AG04449 (cell line): ENCODE measurements at regions not wholly inside any gene's neighbourhood (a gene's known extent, or its start where the extent isn't known, plus 50 kb on each side); places are given as distances from the start of the nearest gene placed in this dataset.

Experiments
- CTCF ChIA-PET: fragments of 350-600 bp; formaldehyde crosslinking; extraction: SDS; loops from one replicate; lab custom pipeline; 2021; ENCODE audit warnings: antibody characterized with exemption; lab: Yijun Ruan, JAX
- POLR2A ChIA-PET: fragments of 400-600, 350-600 bp; formaldehyde crosslinking; extraction: SDS; loops from one replicate; lab custom pipeline; 2020; ENCODE audit warnings: antibody characterized with exemption, inconsistent platforms; lab: Yijun Ruan, JAX
- DNase-seq: peaks from one replicate; pipeline ENCODE4 v3.0.0-alpha.2; 2010; ENCODE audit warnings: low read depth, low spot score
- H3K4me3 ChIP-seq: 2 replicates; pipeline ENCODE4 v1.5.1; 2011; ENCODE audit warnings: low read depth, mild to moderate bottlenecking, control low read depth, low read length
- TF ChIP-seq, protein P1 (sequence below): IDR thresholded peaks from one replicate; pipeline ENCODE4 v1.5.1; 2011; ENCODE audit warnings: mild to moderate bottlenecking, moderate library complexity, low read length, control low read depth, inconsistent platforms; ENCODE audit not compliant: insufficient read depth; ENCODE audit errors: missing control alignments

DNA sequence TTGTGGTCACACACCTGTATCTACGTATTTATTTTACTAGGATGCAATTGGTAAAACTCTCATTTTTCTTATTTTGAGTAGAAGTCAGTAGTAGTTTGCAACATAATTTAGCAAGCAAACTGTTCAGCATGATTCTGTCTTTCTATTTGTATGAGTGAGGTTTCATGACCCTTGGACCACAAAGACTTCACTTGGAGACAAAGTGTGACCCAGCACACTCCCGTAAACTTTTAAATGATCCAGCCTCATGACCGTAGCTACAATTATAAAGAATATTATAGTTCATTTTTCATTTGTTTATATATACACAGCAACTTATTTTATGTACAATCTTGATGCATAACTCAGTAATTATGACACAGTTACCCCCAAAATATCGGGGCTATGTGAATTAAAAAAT, 86.5 kb downstream of the ERCC5 start:
- H3K4me3 ChIP-seq = no peak overlapping the region
- DNase-seq = no peak
- TF ChIP-seq, protein P1, sequence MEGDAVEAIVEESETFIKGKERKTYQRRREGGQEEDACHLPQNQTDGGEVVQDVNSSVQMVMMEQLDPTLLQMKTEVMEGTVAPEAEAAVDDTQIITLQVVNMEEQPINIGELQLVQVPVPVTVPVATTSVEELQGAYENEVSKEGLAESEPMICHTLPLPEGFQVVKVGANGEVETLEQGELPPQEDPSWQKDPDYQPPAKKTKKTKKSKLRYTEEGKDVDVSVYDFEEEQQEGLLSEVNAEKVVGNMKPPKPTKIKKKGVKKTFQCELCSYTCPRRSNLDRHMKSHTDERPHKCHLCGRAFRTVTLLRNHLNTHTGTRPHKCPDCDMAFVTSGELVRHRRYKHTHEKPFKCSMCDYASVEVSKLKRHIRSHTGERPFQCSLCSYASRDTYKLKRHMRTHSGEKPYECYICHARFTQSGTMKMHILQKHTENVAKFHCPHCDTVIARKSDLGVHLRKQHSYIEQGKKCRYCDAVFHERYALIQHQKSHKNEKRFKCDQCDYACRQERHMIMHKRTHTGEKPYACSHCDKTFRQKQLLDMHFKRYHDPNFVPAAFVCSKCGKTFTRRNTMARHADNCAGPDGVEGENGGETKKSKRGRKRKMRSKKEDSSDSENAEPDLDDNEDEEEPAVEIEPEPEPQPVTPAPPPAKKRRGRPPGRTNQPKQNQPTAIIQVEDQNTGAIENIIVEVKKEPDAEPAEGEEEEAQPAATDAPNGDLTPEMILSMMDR = no peak
- ChIA-PET POLR2A (no interaction called here), CTCF (no interaction called here)

DNA sequence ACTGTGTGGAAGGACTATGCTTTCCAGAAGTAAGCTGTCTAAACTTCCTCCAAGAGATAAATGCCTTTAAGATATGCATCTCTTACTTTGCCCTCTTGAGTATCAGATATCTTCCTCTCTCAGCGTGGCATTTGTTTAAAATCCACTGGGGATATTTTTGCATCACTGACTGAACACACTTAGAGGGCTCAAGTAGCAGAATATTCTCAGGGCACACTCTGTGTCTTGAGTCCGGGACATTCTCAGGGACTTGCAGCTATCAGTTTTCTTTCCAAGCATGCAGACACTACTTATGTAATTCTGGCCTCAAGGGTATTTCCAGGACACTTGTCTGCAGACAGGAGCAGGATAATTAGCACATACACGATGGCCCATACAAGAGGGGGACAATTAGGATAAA, 84.7 kb downstream of the ERCC5 start:
- CTCF ChIA-PET = no interaction called here
- POLR2A ChIA-PET = no interaction called here
- no peak for DNase-seq
- TF ChIP-seq, protein P1 = no peak
- no peak overlapping the region for H3K4me3 ChIP-seq

DNA sequence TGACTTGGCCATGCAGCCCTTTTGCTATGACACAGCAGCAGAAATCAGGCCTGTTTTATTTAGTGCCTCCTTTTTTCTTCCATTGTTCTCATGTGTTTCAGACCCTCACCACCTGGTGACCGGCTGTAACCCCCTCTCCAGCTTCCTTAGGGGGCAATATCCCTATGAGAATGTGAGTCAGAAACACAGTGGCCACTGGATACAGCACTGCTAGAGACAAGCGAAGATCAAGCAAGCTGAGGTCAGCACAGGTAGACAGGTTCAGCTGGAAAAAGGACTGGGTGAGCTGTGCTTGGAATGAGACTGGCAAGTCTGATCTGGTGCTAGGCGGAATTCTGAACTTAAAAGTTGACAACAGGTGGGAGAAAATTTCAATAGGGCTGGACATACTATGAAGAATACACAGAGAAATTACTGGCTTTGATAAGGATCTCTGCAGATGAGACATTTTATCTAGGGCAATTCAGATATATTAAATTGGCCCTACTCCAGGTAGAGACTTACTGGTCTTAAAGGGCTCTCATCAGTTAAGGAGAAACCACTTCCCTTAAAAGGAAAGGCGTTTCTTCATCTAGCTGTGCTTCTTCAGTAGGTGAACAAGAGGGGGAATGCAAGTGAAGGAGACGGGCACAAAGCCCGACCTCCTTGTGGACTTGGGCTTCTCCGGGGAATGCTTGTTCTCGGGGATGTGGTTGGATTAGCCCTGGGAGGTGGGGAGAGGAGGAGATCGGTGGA, 83.3 kb downstream of the ERCC5 start:
- ChIA-PET POLR2A (no interaction called here), CTCF (no interaction called here)
- TF ChIP-seq, protein P1 = no peak
- H3K4me3 ChIP-seq = no peak overlapping the region
- no peak for DNase-seq
